Transverse colon (tissue), 4 donors: ENCODE measurements at regions not wholly inside any gene's neighbourhood (a gene's known extent, or its start where the extent isn't known, plus 50 kb on each side); places are given as distances from the start of the nearest gene placed in this dataset.
"Not testable (repeated sequence)": the region's sequence is repeated elsewhere in the genome, so short reads cannot be mapped to it uniquely, and the experiment has no call there.

Experiments
- DNase-seq: peaks from one replicate; pipeline ENCODE4 v3.0.0-alpha.2; 2019
- H3K27ac ChIP-seq, 4 donors: fragments of 200-600 bp; sonication (generic); 2 replicates each; pipeline ENCODE4 v1.5.1; 2016 to 2018; ENCODE audit warnings: inconsistent platforms in 4 of 4
- H3K27me3 ChIP-seq: fragments of 200-600 bp; sonication (generic); 2 replicates; pipeline ENCODE4 v1.5.1; 2017; ENCODE audit warnings: inconsistent platforms
- H3K36me3 ChIP-seq, 4 donors: fragments of 200-600 bp; sonication (generic); 2 replicates each; pipeline ENCODE4 v1.5.1; 2017 to 2019; ENCODE audit warnings: inconsistent platforms in 4 of 4
- H3K4me1 ChIP-seq, 4 donors: fragments of 200-600 bp; sonication (generic); 2 replicates each; pipeline ENCODE4 v1.5.1; 2017 to 2020; ENCODE audit warnings: inconsistent platforms in 4 of 4
- H3K4me3 ChIP-seq, 4 donors: fragments of 200-600 bp; sonication (generic); 1 replicate in 1 of 4; 2 replicates in 3 of 4; pipeline versions ENCODE4 v1.5.1 to v1.6.1; 2017 to 2019; ENCODE audit warnings: inconsistent platforms in 4 of 4
- H3K9me3 ChIP-seq, 2 donors: fragments of 200-600 bp; sonication (generic); 2 replicates each; pipeline ENCODE4 v1.5.1; 2017 to 2019; ENCODE audit warnings: inconsistent platforms in 2 of 2
- EP300 ChIP-seq: sonication (generic); formaldehyde crosslinking; IDR thresholded peaks from one replicate; pipeline ENCODE4 v1.6.1; 2017; ENCODE audit warnings: antibody characterized with exemption, low read depth
- POLR2A ChIP-seq: fragments of 450-650 bp; IDR thresholded peaks from one replicate; pipeline ENCODE4 v1.6.1; 2016; ENCODE audit warnings: antibody characterized with exemption, mild to moderate bottlenecking, moderate library complexity
- POLR2AphosphoS5 ChIP-seq, 3 donors: sonication (generic); formaldehyde crosslinking; IDR thresholded peaks; one replicate each; pipeline ENCODE4 v1.6.1; 2016; ENCODE audit warnings: antibody characterized with exemption in 3 of 3
- WGBS, 2 donors: methylation state at CpG; one replicate each; pipeline ENCODE4 v1.1.5; 2018; ENCODE audit warnings: low coverage in 1 of 2; 5-methylcytosine and 5-hydroxymethylcytosine counted together
- in situ Hi-C, 4 donors: fragments of 200-750 bp; cut with MboI; loops; one replicate each; pipeline versions ENCODE4 v1.15.0 to v1.15.1; 2017; ENCODE audit warnings: low sequenced_read_pairs in 3 of 4, low pct_ligation_motif_present in 1 of 4, low pct_unique_long_range_greater_than_20kb in 1 of 4
- intact Hi-C: fragments of 100-400 bp; cut with DNase I; formaldehyde crosslinking; loops from one replicate; pipeline ENCODE4 v1.15.1; 2023; ENCODE audit warnings: low total_unique reads
- TF ChIP-seq, protein P1 (sequence below), 5 experiments: fragments of 200-600 bp in 3 of 5; fragments of 450-650 bp in 2 of 5; sonication (generic) in 3 of 5; IDR thresholded peaks; 1 replicate in 2 of 5; 2 replicates in 3 of 5; pipeline ENCODE4 v1.5.1; 2016 to 2017; ENCODE audit warnings: antibody characterized with exemption in 5 of 5, inconsistent platforms in 3 of 5, mild to moderate bottlenecking in 2 of 5, moderate library complexity in 1 of 5

GRCh38 chr9:87406543-87407166 is 91.0 kb upstream of the DAPK1 start:
- Histone ChIP-seq H3K27me3 (no peaks in the 10 kb centered on the region), H3K27ac (no peak overlapping the region), H3K4me1 (no peaks in the 10 kb centered on the region), H3K9me3 (no peaks in the 10 kb centered on the region), H3K36me3 (no peaks in the 10 kb centered on the region), H3K4me3 (no peak overlapping the region)
- no peak for TF ChIP-seq POLR2A
- in situ Hi-C loops: no loop called here
- no peak for DNase-seq
- intact Hi-C loops: no loop called here
- whole genome bisulfite sequencing, 2 donors: 61 to 64% methylated on average over 2 to 4 of the region's 4 CpGs

DNA sequence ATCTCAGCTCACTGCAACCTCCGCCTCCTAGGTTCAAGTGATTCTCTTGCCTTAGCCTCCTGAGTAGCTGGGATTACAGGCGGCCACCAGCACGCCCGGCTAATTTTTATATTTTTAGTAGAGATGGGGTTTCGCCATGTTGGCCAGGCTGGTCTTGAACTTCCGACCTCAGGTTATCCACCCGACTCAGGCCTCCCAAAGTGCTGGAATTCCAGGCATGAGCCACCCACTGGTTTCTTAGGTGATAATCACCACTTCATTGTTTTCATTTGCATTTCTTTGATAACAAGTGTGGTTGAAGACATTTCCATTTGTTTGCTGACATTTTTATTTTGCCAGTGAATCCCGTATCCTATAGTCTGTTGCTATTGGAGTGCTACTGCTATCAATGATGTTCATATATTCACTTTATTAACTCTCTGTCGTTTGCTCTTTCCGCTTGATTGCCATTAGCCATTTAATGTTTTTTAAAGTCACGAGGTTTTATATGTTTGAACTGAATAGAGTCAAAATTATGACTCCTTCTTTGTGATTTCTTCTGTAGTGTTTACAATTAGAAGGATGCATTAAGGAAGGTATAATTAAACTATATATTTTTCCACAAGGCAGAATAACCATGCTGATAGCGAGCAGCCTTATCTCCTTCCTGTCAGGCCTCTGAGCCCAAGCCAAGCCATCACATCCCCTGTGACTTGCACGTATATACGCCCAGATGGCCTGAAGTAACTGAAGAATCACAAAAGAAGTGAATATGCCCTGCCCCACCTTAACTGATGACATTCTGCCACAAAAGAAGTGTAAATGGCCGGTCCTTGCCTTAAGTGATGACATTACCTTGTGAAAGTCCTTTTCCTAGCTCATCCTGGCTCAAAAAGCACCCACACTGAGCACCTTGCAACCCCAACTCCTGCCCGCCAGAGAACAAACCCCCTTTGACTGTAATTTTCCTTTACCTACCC is 87.3 kb upstream of the DAPK1 start:
- 80 to 85% methylated on average over 15 to 16 of the region's 16 CpGs for WGBS, 2 donors
- H3K4me1 ChIP-seq, H3K36me3 ChIP-seq, intact Hi-C loops, H3K27ac ChIP-seq, in situ Hi-C loops, H3K27me3 ChIP-seq, DNase-seq, H3K9me3 ChIP-seq, H3K4me3 ChIP-seq: not testable (repeated sequence)

- in situ Hi-C loops (no loop called here), intact Hi-C loops (no loop called here)
- no peak for DNase-seq
- no peak for TF ChIP-seq POLR2A
- TF ChIP-seq, protein P1, sequence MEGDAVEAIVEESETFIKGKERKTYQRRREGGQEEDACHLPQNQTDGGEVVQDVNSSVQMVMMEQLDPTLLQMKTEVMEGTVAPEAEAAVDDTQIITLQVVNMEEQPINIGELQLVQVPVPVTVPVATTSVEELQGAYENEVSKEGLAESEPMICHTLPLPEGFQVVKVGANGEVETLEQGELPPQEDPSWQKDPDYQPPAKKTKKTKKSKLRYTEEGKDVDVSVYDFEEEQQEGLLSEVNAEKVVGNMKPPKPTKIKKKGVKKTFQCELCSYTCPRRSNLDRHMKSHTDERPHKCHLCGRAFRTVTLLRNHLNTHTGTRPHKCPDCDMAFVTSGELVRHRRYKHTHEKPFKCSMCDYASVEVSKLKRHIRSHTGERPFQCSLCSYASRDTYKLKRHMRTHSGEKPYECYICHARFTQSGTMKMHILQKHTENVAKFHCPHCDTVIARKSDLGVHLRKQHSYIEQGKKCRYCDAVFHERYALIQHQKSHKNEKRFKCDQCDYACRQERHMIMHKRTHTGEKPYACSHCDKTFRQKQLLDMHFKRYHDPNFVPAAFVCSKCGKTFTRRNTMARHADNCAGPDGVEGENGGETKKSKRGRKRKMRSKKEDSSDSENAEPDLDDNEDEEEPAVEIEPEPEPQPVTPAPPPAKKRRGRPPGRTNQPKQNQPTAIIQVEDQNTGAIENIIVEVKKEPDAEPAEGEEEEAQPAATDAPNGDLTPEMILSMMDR (IDR thresholded peaks at IDR 0.05): no peak
- no peak for TF ChIP-seq POLR2AphosphoS5 (IDR thresholded peaks at IDR 0.05)
- TF ChIP-seq EP300: no peak
- WGBS, 2 donors: 81% methylated on average over 1 of the region's 1 CpG; no CpG with 5 or more reads in 1 of the 2 donors
- no peaks in the 10 kb centered on the region for H3K4me1 ChIP-seq
- no peak overlapping the region for H3K27ac ChIP-seq
- H3K9me3 ChIP-seq: no peaks in the 10 kb centered on the region
- no peak overlapping the region for H3K4me3 ChIP-seq
- H3K36me3 ChIP-seq: no peaks in the 10 kb centered on the region
- no peaks in the 10 kb centered on the region for H3K27me3 ChIP-seq
These were observed 76.8 kb upstream of the DAPK1 start for GRCh38 chr9:87420884-87421283.

- no peak for DNase-seq
- intact Hi-C loops: no loop called here
- Histone ChIP-seq H3K27me3 (no peaks in the 10 kb centered on the region), H3K36me3 (no peaks in the 10 kb centered on the region), H3K9me3 (no peaks in the 10 kb centered on the region), H3K4me1 (no peaks in the 10 kb centered on the region), H3K4me3 (no peak overlapping the region), H3K27ac (no peak overlapping the region)
- no peak for TF ChIP-seq POLR2A
- TF ChIP-seq POLR2AphosphoS5 (IDR thresholded peaks at IDR 0.05): no peak
- 87 to 96% methylated on average over 3 of the region's 3 CpGs for WGBS, 2 donors
- in situ Hi-C loops: no loop called here
These were observed 75.9 kb upstream of the DAPK1 start for GRCh38 chr9:87421734-87422133.

DNA sequence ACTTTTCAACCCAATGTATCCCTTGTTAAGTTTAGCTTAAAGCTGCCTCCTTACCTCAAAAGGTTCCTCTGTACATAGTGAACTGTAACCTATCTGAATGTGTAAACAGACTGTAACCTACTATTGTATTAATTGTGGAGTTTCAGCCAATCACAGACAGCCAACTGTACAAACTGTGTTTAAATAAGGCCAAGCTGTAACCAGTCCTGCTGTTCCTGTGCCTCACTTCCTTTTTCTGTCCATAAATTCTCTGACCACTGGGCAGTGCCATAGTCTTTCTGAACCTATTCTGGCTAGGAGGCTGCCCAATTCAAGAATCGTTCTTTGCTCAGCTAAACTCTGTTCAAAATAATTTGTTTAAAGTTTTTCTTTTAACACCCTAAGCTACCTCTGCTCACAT is 74.7 kb upstream of the DAPK1 start:
- Histone ChIP-seq H3K4me3 (no peak overlapping the region), H3K27ac (no peak overlapping the region), H3K9me3 (no peaks in the 10 kb centered on the region), H3K27me3 (no peaks in the 10 kb centered on the region), H3K4me1 (no peaks in the 10 kb centered on the region), H3K36me3 (no peaks in the 10 kb centered on the region)
- no peak for DNase-seq
- intact Hi-C loops: no loop called here
- WGBS, 2 donors: 57 to 72% methylated on average over 1 of the region's 1 CpG
- in situ Hi-C loops: no loop called here
- TF ChIP-seq POLR2AphosphoS5 (IDR thresholded peaks at IDR 0.05) (no peak), POLR2A (no peak), EP300 (no peak)
- TF ChIP-seq, protein P1 (IDR thresholded peaks at IDR 0.05): no peak

GRCh38 chr9:87423885-87424284 is 73.8 kb upstream of the DAPK1 start:
- H3K27me3 ChIP-seq, H3K4me3 ChIP-seq, H3K9me3 ChIP-seq, intact Hi-C loops, H3K4me1 ChIP-seq, DNase-seq, in situ Hi-C loops, H3K36me3 ChIP-seq, H3K27ac ChIP-seq: not testable (repeated sequence)
- WGBS, 2 donors: 67 to 82% methylated on average over 3 to 4 of the region's 4 CpGs
